Trophoblast cell (in vitro differentiated cells and primary cell): ENCODE measurements at regions not wholly inside any gene's neighbourhood (a gene's known extent, or its start where the extent isn't known, plus 50 kb on each side); places are given as distances from the start of the nearest gene placed in this dataset.

ENCODE experiments used
- DNase-seq, 2 donors: peaks; one replicate each; pipeline ENCODE4 v3.0.0-alpha.2; 2016
- H2AFZ ChIP-seq: 2 replicates; pipeline ENCODE4 v1.6.1; 2013; ENCODE audit warnings: low read length, moderate library complexity, mild to moderate bottlenecking; ENCODE audit not compliant: insufficient read depth, poor library complexity
- H2AK5ac ChIP-seq: 2 replicates; pipeline ENCODE4 v1.6.1; 2013; ENCODE audit warnings: mild to moderate bottlenecking, low read length
- H2BK120ac ChIP-seq: 2 replicates; pipeline ENCODE4 v1.6.1; 2013; ENCODE audit warnings: low read length, mild to moderate bottlenecking, moderate library complexity; ENCODE audit not compliant: insufficient read depth, poor library complexity
- H2BK12ac ChIP-seq: 2 replicates; pipeline ENCODE4 v1.6.1; 2013; ENCODE audit warnings: mild to moderate bottlenecking, low read length, moderate library complexity
- H2BK5ac ChIP-seq: 2 replicates; pipeline ENCODE4 v1.6.1; 2013; ENCODE audit warnings: low read length, low read depth, moderate library complexity, mild to moderate bottlenecking; ENCODE audit not compliant: poor library complexity
- H3K14ac ChIP-seq: 2 replicates; pipeline ENCODE4 v1.6.1; 2013; ENCODE audit warnings: mild to moderate bottlenecking, low read length
- H3K18ac ChIP-seq: 2 replicates; pipeline ENCODE4 v1.6.1; 2013; ENCODE audit warnings: mild to moderate bottlenecking, low read length
- H3K23ac ChIP-seq: 2 replicates; pipeline ENCODE4 v1.6.1; 2013; ENCODE audit warnings: low read length
- H3K27ac ChIP-seq: 2 replicates; pipeline ENCODE4 v1.5.1; 2013; ENCODE audit warnings: low read depth, mild to moderate bottlenecking, inconsistent platforms, low read length, moderate library complexity
- H3K27me3 ChIP-seq: 2 replicates; pipeline ENCODE4 v1.6.1; 2013; ENCODE audit warnings: inconsistent platforms, mild to moderate bottlenecking, low read length, moderate library complexity; ENCODE audit not compliant: insufficient read depth
- H3K36me3 ChIP-seq, 2 experiments: 1 replicate in 1 of 2; 2 replicates in 1 of 2; pipeline ENCODE4 v1.6.1; 2013; ENCODE audit warnings: low read length in 2 of 2, mild to moderate bottlenecking in 2 of 2, moderate library complexity in 1 of 2; ENCODE audit not compliant: insufficient read depth in 2 of 2, control insufficient read depth in 1 of 2
- H3K4ac ChIP-seq: 2 replicates; pipeline ENCODE4 v1.6.1; 2013; ENCODE audit warnings: low read depth, mild to moderate bottlenecking, low read length, moderate library complexity
- H3K4me1 ChIP-seq, 2 experiments: 1 replicate in 1 of 2; 2 replicates in 1 of 2; pipeline ENCODE4 v1.6.1; 2013; ENCODE audit warnings: low read length in 2 of 2, mild to moderate bottlenecking in 2 of 2, moderate library complexity in 1 of 2; ENCODE audit not compliant: insufficient read depth in 2 of 2, control insufficient read depth in 1 of 2
- H3K4me2 ChIP-seq: 2 replicates; pipeline ENCODE4 v1.6.1; 2013; ENCODE audit warnings: inconsistent platforms, mild to moderate bottlenecking, low read length, moderate library complexity
- H3K4me3 ChIP-seq: 2 replicates; pipeline ENCODE4 v1.5.1; 2013; ENCODE audit warnings: mild to moderate bottlenecking, low read depth, low read length, inconsistent platforms
- H3K79me1 ChIP-seq: one replicate; pipeline ENCODE4 v1.6.1; 2013; ENCODE audit warnings: low read length
- H3K79me2 ChIP-seq: 2 replicates; pipeline ENCODE4 v1.6.1; 2013; ENCODE audit warnings: low read length, mild to moderate bottlenecking; ENCODE audit not compliant: control insufficient read depth, insufficient read depth, poor library complexity
- H3K9ac ChIP-seq: 2 replicates; pipeline ENCODE4 v1.6.1; 2013; ENCODE audit warnings: mild to moderate bottlenecking, low read length
- H3K9me3 ChIP-seq: 2 replicates; pipeline ENCODE4 v1.6.1; 2013; ENCODE audit warnings: low read depth, mild to moderate bottlenecking, control low read depth, inconsistent platforms, low read length; ENCODE audit not compliant: insufficient read depth
- H4K12ac ChIP-seq: 2 replicates; pipeline ENCODE4 v1.6.1; 2013; ENCODE audit warnings: low read depth, mild to moderate bottlenecking, low read length, moderate library complexity
- H4K8ac ChIP-seq: 2 replicates; pipeline ENCODE4 v1.6.1; 2013; ENCODE audit warnings: low read depth, mild to moderate bottlenecking, low read length, moderate library complexity
- H4K91ac ChIP-seq: one replicate; pipeline ENCODE4 v1.6.1; 2013; ENCODE audit warnings: low read depth, mild to moderate bottlenecking, low read length, moderate library complexity
- WGBS: extraction: QIAGEN DNeasy Blood & Tissue Kit; methylation state at CpG from one replicate; pipeline ENCODE4 v1.1.7; 2013; ENCODE audit warnings: missing lambda C conversion rate; ENCODE audit not compliant: insufficient read length, insufficient coverage; ENCODE audit errors: extremely low coverage; 5-methylcytosine and 5-hydroxymethylcytosine counted together

DNA sequence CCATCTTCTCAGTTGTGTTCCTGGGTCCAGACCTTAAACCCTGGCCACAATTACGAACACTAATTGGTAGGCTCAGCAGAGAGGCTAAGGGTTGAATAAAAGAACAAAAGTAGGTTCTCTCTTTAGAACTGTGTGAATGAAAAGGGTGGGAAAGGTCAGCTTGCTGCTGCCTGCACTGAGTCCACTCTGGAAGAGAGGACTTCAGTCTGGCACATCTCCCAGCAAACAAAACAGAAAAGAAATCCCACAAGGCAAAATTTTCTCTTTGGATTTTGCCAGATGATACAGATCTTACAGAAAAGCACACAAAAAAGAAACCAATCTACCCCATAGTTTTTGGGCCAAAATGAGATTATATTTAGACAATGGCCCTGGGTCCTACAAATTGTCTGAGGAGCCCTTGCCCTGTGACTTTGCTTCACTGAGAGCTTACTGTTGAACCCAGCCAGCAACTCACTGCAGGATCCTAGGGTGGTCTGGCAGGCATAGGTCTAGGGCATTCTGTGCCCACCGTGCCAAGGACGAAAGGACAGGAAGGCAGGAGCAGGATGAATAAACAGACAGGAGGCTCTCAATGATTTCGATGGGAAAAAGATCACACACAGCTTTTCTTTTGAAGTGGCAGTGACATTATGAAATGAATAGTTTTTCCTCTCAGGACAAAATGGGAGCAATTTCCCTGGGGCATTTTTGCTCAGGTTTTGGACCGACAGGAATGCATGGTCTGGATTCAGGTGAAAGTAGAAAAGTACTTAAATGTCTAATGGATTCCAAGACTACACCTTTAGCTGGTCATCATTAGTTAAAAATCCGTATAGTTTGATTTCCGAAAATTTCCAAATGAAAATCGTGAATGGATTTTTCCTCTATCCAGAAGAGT is 68.4 kb upstream of the STAM2 start:
- peaks cover 12% of the 10 kb centered on the region for H3K79me1 ChIP-seq
- no CpG with 5 or more reads among the region's 8 CpGs for WGBS
- H2BK5ac ChIP-seq = peak overlapping the region; percentile 92
- peak overlapping the region; percentile 37 for H2AFZ ChIP-seq
- H3K9ac ChIP-seq = no peak overlapping the region
- H3K27me3 ChIP-seq = no peaks in the 10 kb centered on the region
- H2BK12ac ChIP-seq = peak overlapping the region; percentile 94
- H3K18ac ChIP-seq = peak overlapping the region; percentile 69
- H3K4me1 ChIP-seq = peaks cover 3 to 13% of the 10 kb centered on the region in 2 experiments
- H3K9me3 ChIP-seq = no peaks in the 10 kb centered on the region
- H3K36me3 ChIP-seq = peaks cover 0 to 1% of the 10 kb centered on the region in 2 experiments
- H2AK5ac ChIP-seq = peak overlapping the region; percentile 93
- peak overlapping the region; percentile 72 for H4K8ac ChIP-seq
- peak overlapping the region; percentile 30 for H3K4me2 ChIP-seq
- peak overlapping the region; percentile 86 for H2BK120ac ChIP-seq
- peak overlapping the region; percentile 81 for H4K91ac ChIP-seq
- peak; percentile 94 to 99 for DNase-seq
- peak overlapping the region; percentile 74 for H4K12ac ChIP-seq
- no peak overlapping the region for H3K23ac ChIP-seq
- no peak overlapping the region for H3K4me3 ChIP-seq
- peak overlapping the region; percentile 79 for H3K27ac ChIP-seq
- peak overlapping the region; percentile 88 for H3K14ac ChIP-seq
- H3K79me2 ChIP-seq = no peaks in the 10 kb centered on the region
- no peak overlapping the region for H3K4ac ChIP-seq

DNA sequence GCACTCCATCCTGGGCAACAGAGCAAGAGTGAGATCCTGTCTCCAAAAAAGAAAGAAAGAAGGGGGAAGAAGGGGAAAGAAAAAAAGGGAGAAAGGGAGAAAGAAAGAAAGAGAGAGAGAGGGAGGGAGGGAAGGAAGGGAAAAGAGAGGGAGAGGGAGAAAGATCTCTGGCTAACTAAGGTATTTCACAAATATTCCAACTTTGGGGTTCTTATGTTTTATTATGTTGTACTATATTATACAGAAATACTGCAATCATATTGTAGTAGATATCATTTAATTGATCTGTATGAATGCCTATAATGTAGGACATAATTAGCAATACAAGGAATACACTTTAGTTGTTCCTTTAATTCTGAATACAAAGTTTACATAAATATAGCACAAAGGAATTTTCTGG is 70.1 kb upstream of the STAM2 start:
- no peaks in the 10 kb centered on the region for H3K9me3 ChIP-seq
- no peak for DNase-seq
- peak overlapping the region; percentile 73 for H2BK120ac ChIP-seq
- no peaks in the 10 kb centered on the region for H3K27me3 ChIP-seq
- H3K36me3 ChIP-seq = peaks cover 0 to 1% of the 10 kb centered on the region in 2 experiments
- H3K79me2 ChIP-seq = no peaks in the 10 kb centered on the region
- no peak overlapping the region for H4K8ac ChIP-seq
- no peak overlapping the region for H3K4ac ChIP-seq
- H3K4me1 ChIP-seq = peaks cover 3 to 13% of the 10 kb centered on the region in 2 experiments
- H3K9ac ChIP-seq = no peak overlapping the region
- peak overlapping the region; percentile 25 for H3K14ac ChIP-seq
- no peak overlapping the region for H4K12ac ChIP-seq
- H3K27ac ChIP-seq = no peak overlapping the region
- no peak overlapping the region for H2AFZ ChIP-seq
- H4K91ac ChIP-seq = peak overlapping the region; percentile 52
- no peak overlapping the region for H3K4me3 ChIP-seq
- peak overlapping the region; percentile 75 for H3K18ac ChIP-seq
- H3K79me1 ChIP-seq = peaks cover 12% of the 10 kb centered on the region
- H2AK5ac ChIP-seq = peak overlapping the region; percentile 68
- peak overlapping the region; percentile 88 for H2BK12ac ChIP-seq
- no peak overlapping the region for H3K4me2 ChIP-seq
- no peak overlapping the region for H2BK5ac ChIP-seq
- no peak overlapping the region for H3K23ac ChIP-seq

DNA sequence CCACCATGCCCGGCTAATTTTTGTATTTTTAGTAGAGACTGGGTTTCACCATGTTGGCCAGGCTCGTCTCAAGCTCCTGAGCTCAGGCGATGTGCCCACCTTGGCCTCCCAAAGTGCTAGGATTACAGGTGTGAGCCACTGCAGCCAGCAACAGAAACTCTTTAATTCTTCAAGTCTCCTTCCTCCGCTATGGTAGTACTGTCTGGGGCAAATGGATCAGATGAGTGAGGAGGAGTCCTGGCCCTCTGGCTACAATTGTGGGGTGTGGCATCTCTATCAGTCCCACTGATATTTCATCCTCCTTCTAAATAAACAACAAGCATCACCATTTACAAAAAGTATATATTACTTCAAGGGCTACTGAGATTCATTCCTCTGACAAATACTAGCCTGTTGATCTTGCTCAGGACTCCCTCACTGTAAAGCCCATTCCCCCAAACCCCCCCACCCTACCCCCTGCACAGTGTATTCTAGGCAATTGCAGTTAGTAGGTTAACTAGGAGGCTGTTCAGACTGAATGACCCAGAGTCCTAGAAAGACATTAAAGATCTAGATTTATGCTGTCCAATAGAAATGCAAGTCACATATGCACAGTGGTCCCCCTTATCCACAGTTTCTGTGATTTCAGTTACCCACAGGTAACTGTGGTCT is 71.2 kb upstream of the STAM2 start:
- no peak overlapping the region for H3K4me3 ChIP-seq
- no peak overlapping the region for H2BK120ac ChIP-seq
- H3K27me3 ChIP-seq = no peaks in the 10 kb centered on the region
- H3K79me1 ChIP-seq = peaks cover 11% of the 10 kb centered on the region
- H3K18ac ChIP-seq = no peak overlapping the region
- H4K12ac ChIP-seq = no peak overlapping the region
- H3K9me3 ChIP-seq = no peaks in the 10 kb centered on the region
- peaks cover 3 to 11% of the 10 kb centered on the region in 2 experiments for H3K4me1 ChIP-seq
- H3K14ac ChIP-seq = no peak overlapping the region
- H3K4ac ChIP-seq = no peak overlapping the region
- no peak for DNase-seq
- H3K27ac ChIP-seq = no peak overlapping the region
- H2AFZ ChIP-seq = no peak overlapping the region
- H3K36me3 ChIP-seq = peaks cover 0 to 1% of the 10 kb centered on the region in 2 experiments
- no peak overlapping the region for H2BK5ac ChIP-seq
- no peak overlapping the region for H4K8ac ChIP-seq
- H3K23ac ChIP-seq = no peak overlapping the region
- no peak overlapping the region for H3K9ac ChIP-seq
- H2BK12ac ChIP-seq = no peak overlapping the region
- WGBS = no CpG with 5 or more reads among the region's 4 CpGs
- H3K4me2 ChIP-seq = no peak overlapping the region
- no peak overlapping the region for H4K91ac ChIP-seq
- no peaks in the 10 kb centered on the region for H3K79me2 ChIP-seq
- H2AK5ac ChIP-seq = no peak overlapping the region

DNA sequence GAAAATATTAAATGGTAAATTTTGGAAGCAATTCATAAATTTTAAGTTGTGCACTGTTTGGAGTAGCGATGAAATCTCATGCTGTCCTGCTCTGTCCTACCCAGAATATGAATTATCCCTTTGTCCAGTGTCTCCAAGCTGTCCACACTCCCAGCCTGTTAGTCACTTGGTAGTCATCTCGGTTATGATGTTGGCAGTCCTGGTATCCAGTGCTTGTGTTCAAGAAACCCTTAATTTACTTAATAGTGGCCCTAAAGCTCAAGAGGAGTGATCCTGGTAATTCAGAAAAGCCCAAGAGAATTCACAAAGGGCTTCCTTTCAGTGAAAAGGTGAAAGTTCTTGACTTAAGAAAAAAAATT is 71.8 kb upstream of the STAM2 start:
- H3K4me3 ChIP-seq = no peak overlapping the region
- no CpG with 5 or more reads among the region's 2 CpGs for WGBS
- no peaks in the 10 kb centered on the region for H3K27me3 ChIP-seq

More for the DNA sequence above, 71.8 kb upstream of the STAM2 start:
- Histone ChIP-seq H2AFZ (no peak overlapping the region), H3K14ac (no peak overlapping the region), H3K4ac (no peak overlapping the region), H3K23ac (no peak overlapping the region), H3K9me3 (no peaks in the 10 kb centered on the region), H3K36me3 (peaks cover 0 to 1% of the 10 kb centered on the region in 2 experiments), H3K4me1 (peaks cover 3 to 9% of the 10 kb centered on the region in 2 experiments), H2BK12ac (no peak overlapping the region), H3K18ac (no peak overlapping the region), H3K79me2 (no peaks in the 10 kb centered on the region), H4K8ac (no peak overlapping the region), H4K91ac (no peak overlapping the region), H2BK5ac (no peak overlapping the region), H3K79me1 (peaks cover 9% of the 10 kb centered on the region), H2BK120ac (no peak overlapping the region), H3K9ac (no peak overlapping the region), H3K27ac (no peak overlapping the region), H3K4me2 (no peak overlapping the region), H2AK5ac (no peak overlapping the region), H4K12ac (no peak overlapping the region)
- peak; percentile 70 to 83 for DNase-seq
